H1 (cell line): ENCODE measurements at regions not wholly inside any gene's neighbourhood (a gene's known extent, or its start where the extent isn't known, plus 50 kb on each side); places are given as distances from the start of the nearest gene placed in this dataset.

ENCODE experiments used
- CTCF ChIA-PET: fragments of 300-600 bp; sonication (Branson Sonifier 250); formaldehyde crosslinking; loops from one replicate; lab custom pipeline; 2021; ENCODE audit not compliant: partially characterized antibody; lab: Charles Lee
- POLR2A ChIA-PET: fragments of 300-600 bp; sonication (Branson Sonifier 250); formaldehyde crosslinking; loops from one replicate; lab custom pipeline; 2021; ENCODE audit warnings: inconsistent platforms; ENCODE audit not compliant: partially characterized antibody; lab: Charles Lee
- DNase-seq, 2 experiments: peaks; one replicate each; pipeline versions ENCODE4 v3.0.0 to v3.0.0-alpha.2; 2010 to 2022; ENCODE audit warnings: low spot score in 2 of 2, low read depth in 1 of 2, mixed read lengths in 1 of 2
- FAIRE-seq: peaks from 2 replicates; lab custom pipeline; 2011; peaks lifted over from hg19 to GRCh38; lab: Jason Lieb, UNC
- H2AFZ ChIP-seq: 2 replicates; pipeline ENCODE4 v1.8.1; 2012; ENCODE audit warnings: low read length, inconsistent platforms
- H2AK5ac ChIP-seq: 2 replicates; pipeline ENCODE4 v1.6.1; 2013; ENCODE audit warnings: low read depth, low read length
- H2BK120ac ChIP-seq: replicated peaks from 2 replicates; pipeline ENCODE3; 2013; ENCODE audit warnings: low read depth, low read length, inconsistent platforms
- H2BK12ac ChIP-seq: 2 replicates; pipeline ENCODE4 v1.6.1; 2013; ENCODE audit warnings: low read depth, low read length
- H2BK15ac ChIP-seq: 2 replicates; pipeline ENCODE4 v1.6.1; 2013; ENCODE audit warnings: low read length
- H2BK20ac ChIP-seq: 2 replicates; pipeline ENCODE4 v1.6.1; 2013; ENCODE audit warnings: low read length
- H2BK5ac ChIP-seq: 2 replicates; pipeline ENCODE4 v1.6.1; 2013; ENCODE audit warnings: low read depth, low read length
- H3K14ac ChIP-seq: 2 replicates; pipeline ENCODE4 v1.6.1; 2013; ENCODE audit warnings: inconsistent platforms; ENCODE audit not compliant: insufficient read length
- H3K18ac ChIP-seq: 2 replicates; pipeline ENCODE4 v1.6.1; 2013; ENCODE audit warnings: low read length; ENCODE audit errors: extremely low read depth
- H3K23ac ChIP-seq: 2 replicates; pipeline ENCODE4 v1.6.1; 2013; ENCODE audit warnings: inconsistent platforms; ENCODE audit not compliant: insufficient read length
- H3K23me2 ChIP-seq: 2 replicates; pipeline ENCODE4 v1.6.1; 2013; ENCODE audit warnings: low read depth, low read length
- H3K27ac ChIP-seq: 2 replicates; pipeline ENCODE4 v1.6.1; 2011; ENCODE audit warnings: low read depth, low read length, inconsistent platforms
- H3K27me3 ChIP-seq, 4 experiments: replicated peaks in 1 of 4; 1 replicate in 1 of 4; 2 replicates in 3 of 4; pipeline versions ENCODE4 v1.6.1 to v1.8.1; 2011 to 2013; ENCODE audit warnings: low read length in 3 of 4, mild to moderate bottlenecking in 3 of 4, inconsistent platforms in 2 of 4, mixed read lengths in 2 of 4, moderate library complexity in 1 of 4; ENCODE audit not compliant: control insufficient read depth in 3 of 4, insufficient read depth in 3 of 4; ENCODE audit errors: extremely low read depth in 1 of 4
- H3K36me3 ChIP-seq, 4 experiments: 2 replicates each; pipeline versions ENCODE4 v1.6.1 to v1.8.1; 2011 to 2013; ENCODE audit warnings: mild to moderate bottlenecking in 4 of 4, low read length in 3 of 4, moderate library complexity in 2 of 4, control low read depth in 1 of 4, inconsistent platforms in 1 of 4; ENCODE audit not compliant: insufficient read depth in 4 of 4, control insufficient read depth in 2 of 4
- H3K4ac ChIP-seq: replicated peaks from 2 replicates; pipeline ENCODE3; 2013; ENCODE audit warnings: low read length, low read depth, mixed read lengths, inconsistent platforms; ENCODE audit not compliant: insufficient read length
- H3K4me1 ChIP-seq, 4 experiments: replicated peaks in 1 of 4; 1 replicate in 1 of 4; 2 replicates in 3 of 4; pipeline versions ENCODE4 v1.6.1 to v1.8.1; 2011 to 2013; ENCODE audit warnings: low read length in 3 of 4, inconsistent platforms in 2 of 4, mixed read lengths in 1 of 4; ENCODE audit not compliant: insufficient read depth in 4 of 4, control insufficient read depth in 3 of 4
- H3K4me2 ChIP-seq, 2 experiments: 2 replicates each; pipeline versions ENCODE4 v1.6.1 to v1.8.1; 2011 to 2013; ENCODE audit warnings: low read depth in 2 of 2, low read length in 2 of 2, control low read depth in 1 of 2, inconsistent platforms in 1 of 2, mild to moderate bottlenecking in 1 of 2; ENCODE audit not compliant: insufficient read depth in 1 of 2
- H3K4me3 ChIP-seq, 4 experiments: fragments of 200-600, 300-600 bp in 1 of 4; sonication (generic), shearing (Covaris generic), sonication (Bioruptor Twin) in 1 of 4; 2 replicates each; pipeline versions ENCODE4 v1.5.1 to v1.8.1; 2011 to 2016; ENCODE audit warnings: low read length in 4 of 4, low read depth in 3 of 4, control low read depth in 2 of 4, inconsistent platforms in 2 of 4, mild to moderate bottlenecking in 2 of 4, mixed read lengths in 1 of 4, moderate library complexity in 1 of 4; ENCODE audit not compliant: insufficient read depth in 2 of 4; ENCODE audit errors: extremely low read depth in 1 of 4
- H3K56ac ChIP-seq: replicated peaks from 2 replicates; pipeline ENCODE3; 2013; ENCODE audit warnings: low read depth, mild to moderate bottlenecking, mixed read lengths, low read length, inconsistent platforms; ENCODE audit not compliant: insufficient read length
- H3K79me1 ChIP-seq: 2 replicates; pipeline ENCODE4 v1.6.1; 2013; ENCODE audit warnings: low read depth, low read length, control low read depth
- H3K79me2 ChIP-seq, 2 experiments: 2 replicates each; pipeline versions ENCODE4 v1.6.1 to v1.8.1; 2012 to 2013; ENCODE audit warnings: low read length in 2 of 2, mild to moderate bottlenecking in 2 of 2, inconsistent platforms in 1 of 2; ENCODE audit not compliant: insufficient read depth in 2 of 2, control insufficient read depth in 1 of 2
- H3K9ac ChIP-seq, 4 experiments: replicated peaks in 1 of 4; 1 replicate in 1 of 4; 2 replicates in 3 of 4; pipeline versions ENCODE4 v1.6.1 to v1.8.1; 2011 to 2013; ENCODE audit warnings: low read depth in 3 of 4, low read length in 3 of 4, control low read depth in 2 of 4, mild to moderate bottlenecking in 2 of 4, moderate library complexity in 2 of 4, inconsistent platforms in 1 of 4; ENCODE audit errors: extremely low read depth in 1 of 4
- H3K9me3 ChIP-seq, 2 experiments: 2 replicates each; pipeline versions ENCODE4 v1.6.1 to v1.8.1; 2012 to 2013; ENCODE audit warnings: mild to moderate bottlenecking in 2 of 2, moderate library complexity in 2 of 2, control low read depth in 1 of 2, inconsistent platforms in 1 of 2, low read depth in 1 of 2, low read length in 1 of 2, mixed read lengths in 1 of 2; ENCODE audit not compliant: insufficient read depth in 2 of 2
- H4K20me1 ChIP-seq, 2 experiments: replicated peaks in 1 of 2; 2 replicates each; pipeline versions ENCODE3 to v1.8.1; 2011 to 2013; ENCODE audit warnings: inconsistent platforms in 2 of 2, low read length in 2 of 2, mild to moderate bottlenecking in 1 of 2; ENCODE audit not compliant: insufficient read depth in 2 of 2, control insufficient read depth in 1 of 2
- H4K5ac ChIP-seq: 2 replicates; pipeline ENCODE4 v1.6.1; 2013; ENCODE audit warnings: low read length, low read depth, mixed read lengths, inconsistent platforms; ENCODE audit not compliant: insufficient read length
- H4K8ac ChIP-seq: 2 replicates; pipeline ENCODE4 v1.8.0; 2013; ENCODE audit warnings: mild to moderate bottlenecking, moderate library complexity, low read length, inconsistent platforms; ENCODE audit not compliant: insufficient read depth; ENCODE audit errors: extremely low read depth
- H4K91ac ChIP-seq: replicated peaks from 2 replicates; pipeline ENCODE3; 2013; ENCODE audit warnings: low read length, mixed read lengths, inconsistent platforms; ENCODE audit not compliant: insufficient read length
- CREB1 ChIP-seq: IDR thresholded peaks from 2 replicates; pipeline ENCODE4 v1.6.1; 2012; ENCODE audit warnings: inconsistent platforms
- YY1 ChIP-seq: IDR thresholded peaks from 2 replicates; pipeline ENCODE4 v1.6.1; 2011; ENCODE audit warnings: low read depth, mild to moderate bottlenecking, low read length
- WGBS, 2 experiments: shearing (Covaris generic) in 1 of 2; methylation state at CpG; one replicate each; pipeline versions ENCODE4 v1.1.6 to v1.1.7; 2013 to 2015; ENCODE audit warnings: low lambda C conversion rate in 2 of 2, mixed read lengths in 2 of 2, inconsistent platforms in 1 of 2, low coverage in 1 of 2, missing lambda C conversion rate in 1 of 2; ENCODE audit not compliant: insufficient replicate concordance in 2 of 2, insufficient coverage in 1 of 2, insufficient read length in 1 of 2; ENCODE audit errors: extremely low coverage in 1 of 2, missing lambda C conversion rate in 1 of 2; 5-methylcytosine and 5-hydroxymethylcytosine counted together

DNA sequence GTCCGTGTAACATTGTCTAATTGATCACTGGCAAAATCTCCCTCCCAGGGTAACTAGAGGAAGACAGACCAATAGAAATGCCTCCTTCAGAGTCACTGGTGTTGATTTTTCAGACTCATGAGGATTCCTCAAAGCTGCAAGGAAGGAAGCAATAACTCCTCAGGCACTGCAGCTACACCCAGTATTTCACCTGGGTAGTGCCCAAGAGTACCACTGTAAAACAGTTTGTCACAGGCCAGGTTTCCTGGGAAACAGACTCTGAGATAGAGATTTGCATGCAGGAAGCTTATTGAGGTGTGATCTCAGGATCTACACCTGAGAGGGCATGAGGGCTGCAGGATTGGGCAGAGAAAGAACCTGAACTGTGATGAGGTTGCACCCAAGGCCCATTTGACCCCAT is 240.7 kb upstream of the ATP6AP2 start:
- whole genome bisulfite sequencing, 2 experiments, result 90% methylated on average over 1 of the region's 1 CpG; no CpG with 5 or more reads in 1 of the 2 experiments
- POLR2A ChIA-PET, result no interaction called here
- DNase-seq, result no peak
- TF ChIP-seq YY1 (no peak), CREB1 (no peak)
- no peak overlapping the region for H4K91ac ChIP-seq
- H2BK15ac ChIP-seq, result no peak overlapping the region
- no peak overlapping the region for H3K9ac ChIP-seq
- H3K4me1 ChIP-seq, result no peaks in the 10 kb centered on the region
- no peak for FAIRE-seq
- no peak overlapping the region for H3K18ac ChIP-seq
- H4K20me1 ChIP-seq, result no peaks in the 10 kb centered on the region
- no peak overlapping the region for H4K8ac ChIP-seq
- no peak overlapping the region for H3K14ac ChIP-seq
- no peak overlapping the region for H3K4me3 ChIP-seq
- H3K79me2 ChIP-seq, result no peaks in the 10 kb centered on the region
- no peak overlapping the region for H2BK120ac ChIP-seq
- H4K5ac ChIP-seq, result no peak overlapping the region
- H3K79me1 ChIP-seq, result no peaks in the 10 kb centered on the region
- CTCF ChIA-PET, result interaction anchor here (0.9 kb wide), 1 partner anchor 102 kb away, joined by 3 read pairs; no protein-coding TSS in a partner anchor
- H2AK5ac ChIP-seq, result no peak overlapping the region
- H3K4me2 ChIP-seq, result no peak overlapping the region
- H3K4ac ChIP-seq, result no peak overlapping the region
- no peak overlapping the region for H3K23ac ChIP-seq
- H3K56ac ChIP-seq, result no peak overlapping the region
- no peak overlapping the region for H3K27ac ChIP-seq
- no peak overlapping the region for H2AFZ ChIP-seq
- H3K27me3 ChIP-seq, result no peaks in the 10 kb centered on the region
- H2BK20ac ChIP-seq, result no peak overlapping the region
- peaks cover 0 to 4% of the 10 kb centered on the region in 2 experiments; a peak in 1 of 4 replicates for H3K9me3 ChIP-seq
- no peak overlapping the region for H2BK5ac ChIP-seq
- no peak overlapping the region for H2BK12ac ChIP-seq
- H3K23me2 ChIP-seq, result no peaks in the 10 kb centered on the region
- no peaks in the 10 kb centered on the region for H3K36me3 ChIP-seq
